PC-9 (cell line): ENCODE measurements at regions not wholly inside any gene's neighbourhood (a gene's known extent, or its start where the extent isn't known, plus 50 kb on each side); places are given as distances from the start of the nearest gene placed in this dataset.

Experiments
- BruUV-seq: library from RNA; stranded (reverse); fragments of 400-500 nt; replicated peaks from 2 replicates; lab custom pipeline; 2021; lab: Mats Ljungman, UMichigan
- CTCF ChIA-PET: fragments of 300-600 bp; sonication (Branson Sonifier 250); formaldehyde crosslinking; loops from one replicate; lab custom pipeline; 2022; ENCODE audit warnings: antibody characterized with exemption; lab: Charles Lee
- POLR2A ChIA-PET: fragments of 300-600 bp; sonication (Branson Sonifier 250); formaldehyde crosslinking; loops from one replicate; lab custom pipeline; 2022; ENCODE audit warnings: antibody characterized with exemption; ENCODE audit not compliant: unreplicated experiment; lab: Charles Lee
- DNase-seq, 2 experiments: peaks; one replicate each; pipeline versions ENCODE4 v3.0.0 to v3.0.0-alpha.2; 2015 to 2022; ENCODE audit warnings: mixed read lengths in 1 of 2
- H2AFZ ChIP-seq: fragments of 200-600 bp; sonication (generic); 2 replicates; pipeline ENCODE4 v1.8.1; 2017; ENCODE audit warnings: antibody characterized with exemption
- H3F3A ChIP-seq: fragments of 200-600 bp; sonication (generic); 2 replicates; pipeline ENCODE4 v1.8.1; 2017; ENCODE audit warnings: antibody characterized with exemption, mild to moderate bottlenecking, low read depth; ENCODE audit not compliant: insufficient read depth
- H3K27ac ChIP-seq: fragments of 200-600 bp; sonication (generic); 2 replicates; pipeline ENCODE4 v1.6.1; 2016; ENCODE audit warnings: mixed run types
- H3K27me3 ChIP-seq: fragments of 200-600 bp; sonication (generic); 2 replicates; pipeline ENCODE4 v1.6.1; 2016; ENCODE audit warnings: low read depth, mixed run types; ENCODE audit not compliant: insufficient read depth
- H3K36me3 ChIP-seq: fragments of 200-600 bp; sonication (generic); 2 replicates; pipeline ENCODE4 v1.6.1; 2016; ENCODE audit warnings: low read depth, mixed run types
- H3K4me1 ChIP-seq: fragments of 200-600 bp; sonication (generic); replicated peaks from 2 replicates; pipeline ENCODE4 v1.6.1; 2016; ENCODE audit warnings: mixed run types; ENCODE audit not compliant: insufficient read depth
- H3K4me2 ChIP-seq: fragments of 200-600 bp; sonication (generic); 2 replicates; pipeline ENCODE4 v1.6.1; 2017; ENCODE audit warnings: mixed run types
- H3K4me3 ChIP-seq: fragments of 200-600 bp; sonication (generic); 2 replicates; pipeline ENCODE4 v1.6.1; 2016; ENCODE audit warnings: mixed run types
- H3K79me2 ChIP-seq: fragments of 200-600 bp; sonication (generic); 2 replicates; pipeline ENCODE4 v1.6.1; 2017; ENCODE audit warnings: low read depth, mixed run types
- H3K9me2 ChIP-seq: fragments of 200-600 bp; sonication (generic); 2 replicates; pipeline ENCODE4 v1.8.1; 2017; ENCODE audit warnings: mild to moderate bottlenecking; ENCODE audit not compliant: insufficient read depth
- H3K9me3 ChIP-seq: fragments of 200-600 bp; sonication (generic); 2 replicates; pipeline ENCODE4 v1.8.1; 2016; ENCODE audit warnings: low read depth; ENCODE audit not compliant: insufficient read depth
- H4K20me1 ChIP-seq: fragments of 200-600 bp; sonication (generic); 2 replicates; pipeline ENCODE4 v1.8.1; 2017; ENCODE audit not compliant: insufficient read depth
- EZH2 ChIP-seq: fragments of 200-600 bp; sonication (generic); IDR thresholded peaks from 2 replicates; pipeline ENCODE4 v1.8.0; 2017; ENCODE audit warnings: antibody characterized with exemption, low read depth
- intact Hi-C: fragments of 100-400 bp; cut with micrococcal nuclease; formaldehyde crosslinking; loops from one replicate; pipeline ENCODE4 v1.10.0; 2022; ENCODE audit not compliant: unreplicated experiment
- TF ChIP-seq, protein P1 (sequence below): fragments of 200-600 bp; sonication (generic); conservative IDR thresholded peaks from 2 replicates; pipeline ENCODE4 v1.6.1; 2017; ENCODE audit warnings: mixed run types, antibody characterized with exemption, mild to moderate bottlenecking, moderate library complexity

GRCh38 chr7:3244241-3244814 lies 56.7 kb upstream of the SDK1 start:
- CTCF ChIA-PET: interaction anchor here (0.6 kb wide), 1 partner anchor 1174 kb away, joined by 5 read pairs; no protein-coding TSS in a partner anchor
- peak; percentile 71 to 95 for DNase-seq
- Histone ChIP-seq H3K4me2 (peak overlapping the region; percentile 72), H3K9me2 (no peaks in the 10 kb centered on the region), H3K4me1 (peaks cover 39% of the 10 kb centered on the region), H4K20me1 (no peaks in the 10 kb centered on the region), H2AFZ (peak overlapping the region; percentile 53; the same call in 1 of the 2 replicates), H3K36me3 (no peaks in the 10 kb centered on the region), H3K9me3 (peaks cover 11% of the 10 kb centered on the region; the same call in 1 of the 2 replicates), H3K79me2 (no peaks in the 10 kb centered on the region), H3K4me3 (peak overlapping the region; percentile 36; the same call in 1 of the 2 replicates), H3K27me3 (no peaks in the 10 kb centered on the region), H3F3A (peaks cover 35% of the 10 kb centered on the region), H3K27ac (peak overlapping the region; percentile 64)
- POLR2A ChIA-PET: interaction anchor here (0.5 to 0.7 kb wide), 3 partner anchors 75 to 905 kb away, joined by 3 to 9 read pairs (median 5); no protein-coding TSS in a partner anchor
- BruUV-seq: no TSS peak
- intact Hi-C loops: loop anchor here (1.0 kb wide), 2 partner anchors 29 to 50 kb away; no protein-coding TSS in a partner anchor
- TF ChIP-seq, protein P1, sequence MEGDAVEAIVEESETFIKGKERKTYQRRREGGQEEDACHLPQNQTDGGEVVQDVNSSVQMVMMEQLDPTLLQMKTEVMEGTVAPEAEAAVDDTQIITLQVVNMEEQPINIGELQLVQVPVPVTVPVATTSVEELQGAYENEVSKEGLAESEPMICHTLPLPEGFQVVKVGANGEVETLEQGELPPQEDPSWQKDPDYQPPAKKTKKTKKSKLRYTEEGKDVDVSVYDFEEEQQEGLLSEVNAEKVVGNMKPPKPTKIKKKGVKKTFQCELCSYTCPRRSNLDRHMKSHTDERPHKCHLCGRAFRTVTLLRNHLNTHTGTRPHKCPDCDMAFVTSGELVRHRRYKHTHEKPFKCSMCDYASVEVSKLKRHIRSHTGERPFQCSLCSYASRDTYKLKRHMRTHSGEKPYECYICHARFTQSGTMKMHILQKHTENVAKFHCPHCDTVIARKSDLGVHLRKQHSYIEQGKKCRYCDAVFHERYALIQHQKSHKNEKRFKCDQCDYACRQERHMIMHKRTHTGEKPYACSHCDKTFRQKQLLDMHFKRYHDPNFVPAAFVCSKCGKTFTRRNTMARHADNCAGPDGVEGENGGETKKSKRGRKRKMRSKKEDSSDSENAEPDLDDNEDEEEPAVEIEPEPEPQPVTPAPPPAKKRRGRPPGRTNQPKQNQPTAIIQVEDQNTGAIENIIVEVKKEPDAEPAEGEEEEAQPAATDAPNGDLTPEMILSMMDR: no peak
- TF ChIP-seq EZH2: no peak

- H3K36me3 ChIP-seq: no peaks in the 10 kb centered on the region
- no peaks in the 10 kb centered on the region for H4K20me1 ChIP-seq
- no peak for DNase-seq
- peak overlapping the region; percentile 72 for H3K4me2 ChIP-seq
- no TSS peak for BruUV-seq
- ChIA-PET CTCF (interaction anchor here (0.6 kb wide), 1 partner anchor 1173 kb away, joined by 5 read pairs; no protein-coding TSS in a partner anchor), POLR2A (interaction anchor here (0.6 to 0.7 kb wide), 3 partner anchors 19 to 905 kb away, joined by 3 to 5 read pairs (median 5); no protein-coding TSS in a partner anchor)
- no peak for TF ChIP-seq EZH2
- TF ChIP-seq, protein P1: no peak
- H3K27me3 ChIP-seq: no peaks in the 10 kb centered on the region
- H3K9me2 ChIP-seq: no peaks in the 10 kb centered on the region
- H3K4me1 ChIP-seq: peaks cover 39% of the 10 kb centered on the region
- peak overlapping the region; percentile 64 for H3K27ac ChIP-seq
- H3F3A ChIP-seq: peaks cover 35% of the 10 kb centered on the region
- H3K9me3 ChIP-seq: peaks cover 11% of the 10 kb centered on the region; the same call in 1 of the 2 replicates
- no peaks in the 10 kb centered on the region for H3K79me2 ChIP-seq
- no peak overlapping the region for H2AFZ ChIP-seq
- no peak overlapping the region for H3K4me3 ChIP-seq
- intact Hi-C loops: no loop called here
Measured at GRCh38 chr7:3245077-3245476, 56.0 kb upstream of the SDK1 start.

DNA sequence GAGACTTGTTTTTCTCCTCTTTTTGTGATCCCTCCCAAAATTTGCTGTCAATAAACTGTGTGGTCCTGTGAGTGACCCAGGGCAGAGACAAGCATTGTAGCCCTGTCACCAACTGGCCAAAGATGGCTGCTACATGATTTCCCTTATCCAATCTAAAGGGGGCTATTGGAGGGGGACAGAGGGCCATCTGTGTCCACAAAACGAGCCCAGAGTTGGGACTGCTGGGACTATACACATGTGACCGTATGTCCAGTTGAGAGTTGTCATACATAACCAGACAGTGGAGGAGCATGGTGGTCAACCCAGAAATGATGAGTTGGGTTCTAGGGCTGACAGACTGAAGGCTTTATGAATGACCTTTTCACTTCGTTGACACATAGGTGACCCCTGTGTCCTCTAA lies 55.3 kb upstream of the SDK1 start:
- Histone ChIP-seq H2AFZ (no peak overlapping the region), H3F3A (peaks cover 35% of the 10 kb centered on the region), H3K9me2 (no peaks in the 10 kb centered on the region), H3K27me3 (no peaks in the 10 kb centered on the region), H3K36me3 (no peaks in the 10 kb centered on the region), H3K4me3 (no peak overlapping the region), H3K79me2 (no peaks in the 10 kb centered on the region), H4K20me1 (no peaks in the 10 kb centered on the region), H3K9me3 (peaks cover 11% of the 10 kb centered on the region; the same call in 1 of the 2 replicates), H3K4me1 (peaks cover 39% of the 10 kb centered on the region), H3K4me2 (no peak overlapping the region), H3K27ac (no peak overlapping the region)
- ChIA-PET CTCF (no interaction called here), POLR2A (interaction anchor here (0.6 kb wide), 1 partner anchor 19 kb away, joined by 5 read pairs; no protein-coding TSS in a partner anchor)
- no TSS peak for BruUV-seq
- no peak for TF ChIP-seq EZH2
- TF ChIP-seq, protein P1: no peak
- intact Hi-C loops: no loop called here
- DNase-seq: no peak
